PC-3 (cell line): ENCODE measurements at regions not wholly inside any gene's neighbourhood (a gene's known extent, or its start where the extent isn't known, plus 50 kb on each side); places are given as distances from the start of the nearest gene placed in this dataset.

Source experiments
- ATAC-seq: fragments of 200-7000 bp; cut with Tn5 transposase; 2 replicates; pipeline ENCODE4 v1.9.1; 2020; ENCODE audit warnings: mild to moderate bottlenecking, moderate library complexity
- BruUV-seq: library from RNA; stranded (reverse); fragments of 400-500 nt; replicated peaks from 2 replicates; lab custom pipeline; 2021; lab: Mats Ljungman, UMichigan
- CTCF ChIA-PET: fragments of 300-600 bp; sonication (Branson Sonifier 250); formaldehyde crosslinking; loops from one replicate; lab custom pipeline; 2022; ENCODE audit warnings: antibody characterized with exemption; lab: Charles Lee
- POLR2A ChIA-PET: fragments of 300-600 bp; sonication (Branson Sonifier 250); formaldehyde crosslinking; loops from one replicate; lab custom pipeline; 2022; ENCODE audit warnings: antibody characterized with exemption; ENCODE audit not compliant: unreplicated experiment; lab: Charles Lee
- DNase-seq: peaks from one replicate; pipeline ENCODE4 v3.0.0-alpha.2; 2015
- H2AFZ ChIP-seq: fragments of 300-600 bp; sonication (generic); 2 replicates; pipeline ENCODE4 v1.6.0; 2016; ENCODE audit warnings: antibody characterized with exemption, low read length
- H3F3A ChIP-seq: fragments of 300-600 bp; sonication (generic); one replicate; pipeline ENCODE4 v1.6.0; 2017; ENCODE audit warnings: antibody characterized with exemption, low read length, control low read depth, mild to moderate bottlenecking; ENCODE audit not compliant: unreplicated experiment
- H3K27ac ChIP-seq: fragments of 300-600 bp; sonication (generic); 2 replicates; pipeline ENCODE4 v1.5.1; 2016; ENCODE audit warnings: mild to moderate bottlenecking, low read length
- H3K27me3 ChIP-seq: fragments of 300-600 bp; sonication (generic); 2 replicates; pipeline ENCODE4 v1.6.1; 2016; ENCODE audit warnings: low read length, mixed read lengths
- H3K36me3 ChIP-seq: fragments of 300-600 bp; sonication (generic); 2 replicates; pipeline ENCODE4 v1.6.1; 2016; ENCODE audit warnings: low read depth, mixed run types, low read length, mixed read lengths
- H3K4me1 ChIP-seq: fragments of 300-600 bp; sonication (generic); 2 replicates; pipeline ENCODE4 v1.5.1; 2016; ENCODE audit warnings: low read length; ENCODE audit not compliant: insufficient read depth
- H3K4me2 ChIP-seq: fragments of 300-600 bp; sonication (generic); 2 replicates; pipeline ENCODE4 v1.6.0; 2016; ENCODE audit warnings: low read length
- H3K4me3 ChIP-seq: fragments of 300-600 bp; sonication (generic); 2 replicates; pipeline ENCODE4 v1.5.1; 2016; ENCODE audit warnings: mild to moderate bottlenecking, low read length, mixed read lengths
- H3K79me2 ChIP-seq: fragments of 300-600 bp; sonication (generic); 2 replicates; pipeline ENCODE4 v1.6.1; 2017; ENCODE audit warnings: low read length, mixed read lengths
- H3K9ac ChIP-seq: fragments of 300-600 bp; sonication (generic); 2 replicates; pipeline ENCODE4 v1.6.0; 2016; ENCODE audit warnings: mild to moderate bottlenecking, low read length
- H3K9me2 ChIP-seq: fragments of 300-600 bp; sonication (generic); replicated peaks from 2 replicates; pipeline ENCODE4 v1.6.1; 2016; ENCODE audit warnings: mixed run types, low read length, mixed read lengths
- H3K9me3 ChIP-seq: fragments of 300-600 bp; sonication (generic); 2 replicates; pipeline ENCODE4 v1.6.1; 2016; ENCODE audit warnings: low read length, mixed read lengths
- H4K20me1 ChIP-seq: fragments of 300-600 bp; sonication (generic); 2 replicates; pipeline ENCODE4 v1.6.1; 2016; ENCODE audit warnings: low read length, mixed read lengths
- CTCF ChIP-seq: fragments of 300-600 bp; sonication (generic); conservative IDR thresholded peaks from 2 replicates; pipeline ENCODE4 v1.5.1; 2017; ENCODE audit warnings: antibody characterized with exemption, low read depth, mild to moderate bottlenecking, low read length
- EZH2 ChIP-seq: fragments of 300-600 bp; sonication (generic); IDR thresholded peaks from one replicate; pipeline ENCODE4 v1.6.1; 2017; ENCODE audit warnings: antibody characterized with exemption, mild to moderate bottlenecking, low read length; ENCODE audit not compliant: unreplicated experiment
- EZH2phosphoT487 ChIP-seq: fragments of 300-600 bp; sonication (generic); IDR thresholded peaks from 2 replicates; pipeline ENCODE4 v1.6.1; 2018; ENCODE audit warnings: mild to moderate bottlenecking, antibody characterized with exemption, low read length, borderline replicate concordance
- intact Hi-C: fragments of 100-400 bp; cut with micrococcal nuclease; formaldehyde crosslinking; loops from 2 replicates; pipeline ENCODE4 v1.9.0; 2023

GRCh38 chr15:97319291-97319690, 641.2 kb upstream of the ARRDC4 start:
- Histone ChIP-seq H2AFZ (no peak overlapping the region), H4K20me1 (no peaks in the 10 kb centered on the region), H3K27ac (no peak overlapping the region), H3K4me1 (no peaks in the 10 kb centered on the region), H3K9me2 (no peaks in the 10 kb centered on the region), H3K9me3 (no peaks in the 10 kb centered on the region), H3K4me2 (no peak overlapping the region), H3F3A (no peaks in the 10 kb centered on the region), H3K36me3 (no peaks in the 10 kb centered on the region), H3K27me3 (no peaks in the 10 kb centered on the region), H3K9ac (no peak overlapping the region), H3K79me2 (no peaks in the 10 kb centered on the region), H3K4me3 (no peak overlapping the region)
- TF ChIP-seq CTCF (no peak), EZH2phosphoT487 (no peak), EZH2 (no peak)
- CTCF ChIA-PET: no interaction called here
- no peak for DNase-seq
- intact Hi-C loops: no loop called here
- BruUV-seq: no TSS peak
- POLR2A ChIA-PET: no interaction called here
- no peak for ATAC-seq

- Histone ChIP-seq H4K20me1 (no peaks in the 10 kb centered on the region), H3K4me2 (no peak overlapping the region), H2AFZ (no peak overlapping the region), H3K27me3 (no peaks in the 10 kb centered on the region), H3K27ac (no peak overlapping the region), H3K9ac (no peak overlapping the region), H3K4me1 (no peaks in the 10 kb centered on the region), H3K9me3 (no peaks in the 10 kb centered on the region), H3K9me2 (no peaks in the 10 kb centered on the region), H3K36me3 (no peaks in the 10 kb centered on the region), H3F3A (no peaks in the 10 kb centered on the region), H3K79me2 (no peaks in the 10 kb centered on the region), H3K4me3 (no peak overlapping the region)
- TF ChIP-seq EZH2: no peak
- no peak for TF ChIP-seq EZH2phosphoT487
- TF ChIP-seq CTCF: no peak
- DNase-seq: no peak
- BruUV-seq: no TSS peak
- ChIA-PET POLR2A (no interaction called here), CTCF (no interaction called here)
- ATAC-seq: no peak
- intact Hi-C loops: no loop called here
Observed at GRCh38 chr15:97346221-97346620, 614.3 kb upstream of the ARRDC4 start.

GRCh38 chr15:97350813-97351212, 609.7 kb upstream of the ARRDC4 start:
- BruUV-seq: no TSS peak
- Histone ChIP-seq H3K9ac (no peak overlapping the region), H2AFZ (no peak overlapping the region), H3K79me2 (no peaks in the 10 kb centered on the region), H3K4me1 (no peaks in the 10 kb centered on the region), H3K9me2 (no peaks in the 10 kb centered on the region), H3K27ac (no peak overlapping the region), H3K36me3 (no peaks in the 10 kb centered on the region), H4K20me1 (no peaks in the 10 kb centered on the region), H3K4me2 (no peak overlapping the region), H3F3A (no peaks in the 10 kb centered on the region), H3K27me3 (peaks cover 15% of the 10 kb centered on the region; the same call in 1 of the 2 replicates), H3K4me3 (no peak overlapping the region), H3K9me3 (no peaks in the 10 kb centered on the region)
- intact Hi-C loops: no loop called here
- ChIA-PET POLR2A (no interaction called here), CTCF (no interaction called here)
- DNase-seq (no peak), ATAC-seq (no peak)
- no peak for TF ChIP-seq EZH2phosphoT487
- no peak for TF ChIP-seq CTCF
- TF ChIP-seq EZH2: no peak
